ENCODE measurements at regions not wholly inside any gene's neighbourhood (a gene's known extent, or its start where the extent isn't known, plus 50 kb on each side); places are given as distances from the start of the nearest gene placed in this dataset.
A peak's percentile ranks its signal among the peaks of the same experiment; 100 is the strongest.

DNA sequence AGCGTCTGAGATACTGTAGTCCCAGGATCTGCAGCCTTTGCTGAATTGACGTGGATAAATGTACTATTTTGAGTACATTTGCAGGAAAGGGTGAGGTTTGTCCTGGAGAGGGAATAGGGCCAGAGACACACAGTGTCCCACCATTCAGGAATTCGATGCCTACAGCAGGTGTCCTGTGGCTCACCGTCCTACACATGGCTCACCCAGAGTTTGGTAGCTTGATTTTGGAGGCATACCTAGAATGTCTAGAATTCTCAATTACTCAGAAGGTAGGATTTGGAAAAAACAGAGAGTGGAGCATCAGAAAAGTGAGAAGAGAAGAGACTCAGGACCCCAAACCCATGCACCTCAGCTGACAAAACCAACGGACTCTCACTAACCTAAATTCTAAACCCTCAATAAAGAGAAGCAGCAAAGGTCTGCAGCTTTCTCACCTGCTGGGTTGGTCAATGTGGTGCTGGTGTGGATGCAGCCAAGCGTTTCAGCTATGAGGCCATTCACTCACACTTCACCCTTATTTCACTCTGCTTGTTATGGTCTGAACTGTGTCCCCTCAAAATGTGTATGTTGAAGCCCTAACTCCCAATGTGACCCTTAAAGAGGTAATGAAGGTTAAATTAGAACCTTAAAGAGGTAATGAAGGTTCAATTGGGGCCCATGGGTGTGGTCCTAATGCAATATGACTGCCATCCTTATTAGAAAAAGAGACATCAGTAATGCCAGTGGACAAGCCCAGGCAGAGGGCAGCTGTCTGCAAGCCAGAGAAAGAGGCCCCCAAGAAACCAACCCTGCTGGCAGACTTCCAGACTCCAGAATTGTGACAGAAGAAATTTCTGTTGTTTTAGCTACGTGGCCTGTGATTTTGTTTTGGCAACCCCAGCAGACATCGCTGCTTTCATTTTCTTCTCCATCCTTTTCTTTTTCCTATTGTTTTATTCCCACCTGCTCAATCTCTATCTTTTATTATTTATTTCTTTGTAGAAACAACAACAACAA, 187.8 kb downstream of the SNX19 start:
- H3K4me3 Mint-ChIP-seq = peak overlapping the region; percentile 26
- peaks cover 8% of the 10 kb centered on the region for H3K27me3 Mint-ChIP-seq (ENCODE audit: low read depth, poor library complexity)
- H3K27ac Mint-ChIP-seq = peak overlapping the region; percentile 27
- peaks cover 51% of the 10 kb centered on the region for H3K9me3 Mint-ChIP-seq
- peaks cover 22% of the 10 kb centered on the region for H3K4me1 Mint-ChIP-seq
- H3K36me3 Mint-ChIP-seq (ENCODE audit: low read depth) = peaks cover 14% of the 10 kb centered on the region
- TF ChIP-seq CTCF (IDR thresholded peaks at IDR 0.05) = no peak
- DNase-seq = no peak

GRCh38 chr11:130729193-130729592, 187.1 kb downstream of the SNX19 start:
- Mint-ChIP-seq H3K27ac (no peak overlapping the region), H3K9me3 (peaks cover 55% of the 10 kb centered on the region), H3K4me3 (no peak overlapping the region), H3K4me1 (peaks cover 22% of the 10 kb centered on the region), H3K27me3 (ENCODE audit: low read depth, poor library complexity) (peaks cover 8% of the 10 kb centered on the region), H3K36me3 (ENCODE audit: low read depth) (peaks cover 14% of the 10 kb centered on the region)
- no peak for TF ChIP-seq CTCF (IDR thresholded peaks at IDR 0.05)
- DNase-seq = no peak

DNA sequence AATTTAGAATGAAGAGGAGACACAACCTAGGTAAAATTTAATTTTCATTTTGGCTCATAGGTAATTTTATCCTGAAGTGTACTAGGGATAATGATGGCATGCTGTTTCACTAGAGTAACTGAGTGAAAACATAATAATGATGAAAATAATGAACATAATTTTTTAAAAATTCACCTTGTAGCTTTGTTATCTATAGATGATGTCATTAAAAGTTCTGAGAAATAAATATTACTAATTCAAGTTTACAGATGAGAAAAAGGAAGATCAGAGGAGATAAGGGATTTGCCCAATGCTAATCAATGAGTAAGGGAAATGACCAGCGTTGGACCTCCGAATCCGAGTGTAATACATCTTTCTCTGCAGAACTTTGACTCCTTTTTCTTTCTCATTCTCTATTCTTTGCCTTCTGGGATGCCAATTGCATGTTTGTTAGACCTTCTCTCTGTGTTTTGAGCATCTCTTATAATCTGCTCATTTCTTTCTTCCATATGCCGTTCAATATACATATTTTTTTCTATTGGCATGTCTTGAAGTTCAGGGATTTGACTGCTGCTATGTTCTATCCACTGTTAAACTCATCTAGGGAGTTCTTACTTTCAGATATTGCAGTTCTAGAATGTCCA, 186.5 kb downstream of the SNX19 start:
- Mint-ChIP-seq H3K36me3 (ENCODE audit: low read depth) (peaks cover 18% of the 10 kb centered on the region), H3K9me3 (peaks cover 61% of the 10 kb centered on the region), H3K4me3 (no peak overlapping the region), H3K4me1 (peaks cover 22% of the 10 kb centered on the region), H3K27me3 (ENCODE audit: low read depth, poor library complexity) (peaks cover 8% of the 10 kb centered on the region), H3K27ac (no peak overlapping the region)
- TF ChIP-seq CTCF (IDR thresholded peaks at IDR 0.05) = no peak
- no peak for DNase-seq

- H3K4me1 Mint-ChIP-seq = peaks cover 12% of the 10 kb centered on the region
- H3K27me3 Mint-ChIP-seq (ENCODE audit: low read depth, poor library complexity) = peaks cover 8% of the 10 kb centered on the region
- no peak overlapping the region for H3K27ac Mint-ChIP-seq
- no peak overlapping the region for H3K4me3 Mint-ChIP-seq
- peaks cover 70% of the 10 kb centered on the region for H3K9me3 Mint-ChIP-seq
- no peak for DNase-seq
- no peak for TF ChIP-seq CTCF (IDR thresholded peaks at IDR 0.05)
- H3K36me3 Mint-ChIP-seq (ENCODE audit: low read depth) = peaks cover 28% of the 10 kb centered on the region
Measured at GRCh38 chr11:130731401-130731800, 184.9 kb downstream of the SNX19 start.

- Mint-ChIP-seq H3K36me3 (ENCODE audit: low read depth) (peaks cover 28% of the 10 kb centered on the region), H3K9me3 (peaks cover 73% of the 10 kb centered on the region), H3K27ac (no peak overlapping the region), H3K27me3 (ENCODE audit: low read depth, poor library complexity) (peaks cover 8% of the 10 kb centered on the region), H3K4me1 (peaks cover 15% of the 10 kb centered on the region), H3K4me3 (no peak overlapping the region)
- DNase-seq = no peak
- TF ChIP-seq CTCF (IDR thresholded peaks at IDR 0.05) = no peak
Measured at GRCh38 chr11:130732476-130732875, 183.8 kb downstream of the SNX19 start.
